ENCODE measurements at regions not wholly inside any gene's neighbourhood (a gene's known extent, or its start where the extent isn't known, plus 50 kb on each side); places are given as distances from the start of the nearest gene placed in this dataset.

- TF ChIP-seq EZH2 (IDR thresholded peaks at IDR 0.05) (no peak), POLR2AphosphoS5 (IDR thresholded peaks at IDR 0.05; ENCODE audit: borderline replicate concordance, low read depth, low read length) (no peak)
Measured at GRCh38 chr12:84036912-84037311, 875.7 kb downstream of the SLC6A15 start.
